Hematopoietic multipotent progenitor cell treated with erythropoietin and hydrocortisone succinate and interleukin-3 and kit ligand, for 17 days (in vitro differentiated cells): ENCODE measurements at regions not wholly inside any gene's neighbourhood (a gene's known extent, or its start where the extent isn't known, plus 50 kb on each side); places are given as distances from the start of the nearest gene placed in this dataset.

ENCODE experiments used
- DNase-seq: peaks from one replicate; pipeline ENCODE4 v3.0.0-alpha.2; 2015; ENCODE audit warnings: low spot score

- DNase-seq: no peak
These were observed 334.8 kb upstream of the ZNF462 start for GRCh38 chr9:106528158-106528557.

- DNase-seq: no peak
These were observed 333.4 kb upstream of the ZNF462 start for GRCh38 chr9:106529616-106530015.

GRCh38 chr9:106531491-106531890 is 331.5 kb upstream of the ZNF462 start:
- no peak for DNase-seq

GRCh38 chr9:106532306-106533015 is 330.5 kb upstream of the ZNF462 start:
- DNase-seq: no peak

GRCh38 chr9:106534800-106535199 is 328.2 kb upstream of the ZNF462 start:
- no peak for DNase-seq

DNA sequence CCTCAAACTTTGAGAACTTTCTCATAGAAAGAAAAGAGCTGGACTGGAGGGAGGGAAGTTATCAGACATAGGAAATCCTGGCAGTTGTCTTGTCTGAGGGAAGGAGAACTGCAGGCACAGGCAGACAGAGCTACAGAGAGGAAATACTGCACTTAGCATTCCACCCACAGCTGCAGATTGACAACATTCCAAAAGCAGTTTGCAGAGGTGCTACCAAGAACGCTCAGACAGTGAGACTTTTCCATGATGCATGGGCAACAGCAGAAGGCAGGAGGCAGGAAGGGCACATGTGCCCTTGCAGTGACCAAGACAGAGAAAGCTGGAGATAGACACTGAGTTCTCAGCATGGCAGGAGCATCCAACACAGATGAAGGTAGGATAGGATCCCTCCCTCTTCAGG is 327.5 kb upstream of the ZNF462 start:
- no peak for DNase-seq

DNA sequence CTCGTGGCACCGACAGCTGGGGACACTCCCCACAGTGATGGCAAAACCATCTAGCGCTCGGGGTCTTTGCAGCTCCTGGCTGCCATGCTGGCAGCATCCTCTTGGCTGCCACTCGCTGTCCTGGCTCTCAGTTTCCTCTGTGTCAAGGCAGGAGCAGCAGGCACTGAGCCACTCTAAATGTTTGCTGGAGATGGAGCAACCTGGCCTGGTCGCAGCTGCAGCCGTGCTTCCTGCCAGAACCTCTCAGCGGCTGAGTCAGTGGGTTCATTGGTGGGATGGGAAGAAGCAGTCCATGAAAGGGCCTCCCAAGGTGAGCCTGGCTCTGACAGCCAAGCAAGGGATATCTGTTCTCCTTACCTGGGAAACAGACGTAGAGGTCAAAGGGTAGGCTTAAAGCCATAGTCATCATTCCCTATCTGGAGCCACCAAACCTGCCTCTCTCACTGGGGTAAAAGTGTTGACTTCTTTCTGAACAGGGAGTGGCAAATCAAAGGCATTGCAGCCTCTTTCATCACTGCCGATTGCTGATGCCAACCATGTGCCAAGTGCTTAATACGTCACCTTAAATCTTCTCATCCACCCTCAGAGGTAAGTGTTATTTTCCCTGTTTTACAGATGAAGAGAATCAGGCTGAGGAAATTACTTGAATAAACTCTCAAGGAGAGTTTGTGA is 304.8 kb upstream of the ZNF462 start:
- DNase-seq: no peak

DNA sequence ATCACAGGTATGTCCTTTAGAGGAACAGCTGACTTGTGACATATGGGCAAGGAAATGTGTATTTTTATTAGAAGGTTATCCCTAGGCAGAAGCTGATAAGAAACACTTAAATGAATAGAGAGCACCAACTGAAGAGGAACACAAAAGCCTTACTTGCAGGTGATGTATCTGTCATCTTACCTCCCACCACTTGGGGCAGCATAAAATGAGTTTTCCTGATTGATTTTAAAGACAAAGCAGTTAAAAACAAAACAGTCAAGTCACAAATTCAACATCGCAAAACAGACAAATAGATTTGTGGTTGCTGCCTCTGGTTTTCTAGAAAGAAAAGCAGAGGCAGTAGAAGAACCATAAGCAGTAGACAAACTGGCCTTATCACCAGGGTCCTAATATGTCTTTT is 302.4 kb upstream of the ZNF462 start:
- no peak for DNase-seq

GRCh38 chr9:106575823-106576222 is 287.1 kb upstream of the ZNF462 start:
- DNase-seq: no peak

- DNase-seq: no peak
These were observed 286.7 kb upstream of the ZNF462 start for GRCh38 chr9:106576232-106576760.

- no peak for DNase-seq
These were observed 285.8 kb upstream of the ZNF462 start for GRCh38 chr9:106577121-106577520.

GRCh38 chr9:106580546-106580945 is 282.4 kb upstream of the ZNF462 start:
- DNase-seq: no peak

- no peak for DNase-seq
These were observed 281.0 kb upstream of the ZNF462 start for GRCh38 chr9:106581973-106582372.

- no peak for DNase-seq
These were observed 279.2 kb upstream of the ZNF462 start for GRCh38 chr9:106583751-106584150.

DNA sequence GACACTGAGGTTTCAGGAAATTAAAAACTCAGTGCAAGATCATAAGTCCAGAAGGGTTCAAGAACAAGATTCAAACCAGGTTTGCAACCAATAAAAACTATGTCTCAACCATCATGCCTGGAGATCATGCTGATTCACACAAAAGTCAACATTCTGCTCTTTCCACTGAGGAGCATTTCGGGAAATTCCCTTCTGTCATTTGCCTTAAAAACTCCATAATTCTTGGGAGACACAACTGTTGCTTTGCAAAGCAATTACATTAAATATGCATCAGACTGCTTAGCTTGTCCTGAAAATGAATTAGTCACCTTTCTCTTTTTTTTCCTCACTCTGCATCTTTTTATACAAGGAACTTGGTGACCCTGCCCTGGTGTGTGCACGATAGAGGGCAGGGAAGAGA is 275.9 kb upstream of the ZNF462 start:
- no peak for DNase-seq

- no peak for DNase-seq
These were observed 274.3 kb upstream of the ZNF462 start for GRCh38 chr9:106588626-106589025.

GRCh38 chr9:106590759-106591505 is 272.0 kb upstream of the ZNF462 start:
- no peak for DNase-seq

DNA sequence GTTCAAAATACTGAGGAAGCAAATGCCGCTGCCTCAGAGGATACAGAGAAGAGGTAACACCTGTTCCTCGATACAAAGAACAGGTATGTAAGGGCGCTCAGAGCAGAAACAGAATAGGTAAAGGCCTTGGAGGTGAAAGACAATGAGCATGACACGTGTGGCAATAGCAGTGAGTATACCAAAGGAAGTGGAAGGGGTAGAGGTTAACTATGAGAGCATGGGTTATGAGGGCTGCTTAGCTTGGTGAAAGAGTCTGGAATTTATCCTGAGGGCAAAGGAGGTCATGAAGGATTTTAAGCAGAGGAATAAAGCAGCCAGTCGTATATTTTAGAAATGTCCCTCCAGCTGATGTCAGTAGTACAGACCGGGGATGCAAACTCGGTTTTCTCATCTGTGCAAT is 269.8 kb upstream of the ZNF462 start:
- no peak for DNase-seq

GRCh38 chr9:106596984-106597383 is 266.0 kb upstream of the ZNF462 start:
- no peak for DNase-seq

DNA sequence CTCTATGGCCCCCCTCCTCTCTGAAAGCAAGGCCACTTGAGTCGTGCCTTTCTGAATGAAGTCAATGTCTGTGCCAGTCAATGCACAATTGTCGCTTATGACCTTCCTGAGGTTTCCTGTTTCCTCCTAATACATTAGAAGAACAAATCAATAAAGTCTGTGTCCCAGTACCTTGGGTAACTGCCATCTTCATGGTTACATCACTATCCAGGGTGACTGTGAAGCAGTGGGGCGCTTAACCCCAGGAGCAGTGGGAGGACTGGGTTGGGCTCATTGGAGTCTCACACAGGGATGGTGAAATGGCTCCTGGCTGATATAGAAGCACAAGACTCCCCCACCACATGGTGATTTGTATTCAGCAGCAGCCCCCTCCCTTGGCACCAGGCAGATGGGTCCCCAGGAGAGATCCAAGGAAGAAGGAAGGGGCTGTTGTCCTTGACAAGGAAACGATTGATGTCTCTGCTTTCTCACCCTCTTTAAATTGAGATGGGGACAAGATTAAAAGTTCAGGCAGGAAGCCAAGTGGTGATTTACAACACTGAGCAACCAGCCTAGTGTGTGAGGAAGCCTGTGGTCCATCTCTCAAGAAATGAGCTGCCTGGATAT is 261.9 kb upstream of the ZNF462 start:
- DNase-seq: no peak

DNA sequence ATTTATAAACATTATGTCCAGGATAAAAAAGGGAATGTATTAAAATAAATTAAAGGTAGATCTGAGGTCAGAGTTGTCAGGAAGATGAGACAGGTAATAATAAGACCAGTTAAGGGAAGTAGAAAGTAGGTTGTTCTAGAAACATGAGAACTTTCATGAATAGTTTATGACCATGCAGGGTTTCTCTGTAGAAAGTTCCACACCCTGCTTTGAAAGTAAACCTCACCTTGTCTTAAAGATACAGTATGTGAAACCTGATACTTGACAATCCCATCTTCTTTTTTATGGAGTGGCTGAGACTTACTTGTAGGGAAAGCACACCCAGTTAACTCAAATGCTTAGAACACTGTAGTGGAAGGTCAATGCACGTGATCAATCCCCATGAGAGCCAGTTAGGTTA is 260.6 kb upstream of the ZNF462 start:
- no peak for DNase-seq

- no peak for DNase-seq
These were observed 249.7 kb upstream of the ZNF462 start for GRCh38 chr9:106613250-106613737.
